B cell (primary cell): ENCODE measurements at regions not wholly inside any gene's neighbourhood (a gene's known extent, or its start where the extent isn't known, plus 50 kb on each side); places are given as distances from the start of the nearest gene placed in this dataset.

Experiments used
- ATAC-seq: fragments of 200-7000 bp; cut with Tn5 transposase; one replicate; pipeline ENCODE4 v1.10.0; 2021; ENCODE audit warnings: low read depth, mild to moderate bottlenecking, moderate number of reproducible peaks, moderate library complexity
- CTCF ChIA-PET: fragments of 350-600 bp; sonication (Branson Sonifier 250); formaldehyde crosslinking; loops from one replicate; lab custom pipeline; 2021; ENCODE audit warnings: antibody characterized with exemption, inconsistent platforms; lab: Charles Lee
- POLR2A ChIA-PET: fragments of 350-600 bp; sonication (Branson Sonifier 250); formaldehyde crosslinking; loops from one replicate; lab custom pipeline; 2021; ENCODE audit warnings: antibody characterized with exemption; lab: Charles Lee
- DNase-seq: peaks from one replicate; pipeline ENCODE4 v3.0.0; 2013
- H2AFZ ChIP-seq: 2 replicates; pipeline ENCODE4 v1.6.1; 2012; ENCODE audit warnings: mild to moderate bottlenecking, low read depth, low read length; ENCODE audit not compliant: insufficient read depth, poor library complexity, severe bottlenecking
- H3K27ac ChIP-seq, 2 donors: 1 replicate in 1 of 2; 2 replicates in 1 of 2; pipeline ENCODE4 v1.5.1; 2012 to 2013; ENCODE audit warnings: low read length in 2 of 2, mild to moderate bottlenecking in 2 of 2, moderate library complexity in 1 of 2
- H3K27me3 ChIP-seq, 4 experiments: fragments of 200-600 bp in 1 of 4; sonication (generic) in 1 of 4; replicated peaks in 1 of 4; 1 replicate in 2 of 4; 2 replicates in 2 of 4; pipeline versions ENCODE4 v1.6.1 to v1.7.0; 2013 to 2016; ENCODE audit warnings: low read length in 3 of 4, mild to moderate bottlenecking in 2 of 4, mixed read lengths in 1 of 4, moderate library complexity in 1 of 4; ENCODE audit not compliant: insufficient read depth in 4 of 4, control insufficient read depth in 3 of 4; ENCODE audit errors: control extremely low read depth in 1 of 4
- H3K36me3 ChIP-seq, 2 experiments: replicated peaks in 1 of 2; 1 replicate in 1 of 2; 2 replicates in 1 of 2; pipeline versions ENCODE4 v1.6.1 to v1.7.1; 2013; ENCODE audit warnings: low read length in 1 of 2; ENCODE audit not compliant: insufficient read depth in 2 of 2, control insufficient read depth in 1 of 2; ENCODE audit errors: control extremely low read depth in 1 of 2, extremely low read depth in 1 of 2
- H3K4me1 ChIP-seq, 2 donors: fragments of 200-600 bp in 1 of 2; sonication (generic) in 1 of 2; 1 replicate in 1 of 2; 2 replicates in 1 of 2; pipeline versions ENCODE4 v1.5.1 to v1.6.1; 2013 to 2017; ENCODE audit warnings: low read length in 2 of 2; ENCODE audit not compliant: control insufficient read depth in 2 of 2, insufficient read depth in 2 of 2
- H3K4me2 ChIP-seq: replicated peaks from 2 replicates; pipeline ENCODE3; 2012; ENCODE audit warnings: mild to moderate bottlenecking, low read depth, low read length; ENCODE audit not compliant: poor library complexity, severe bottlenecking
- H3K4me3 ChIP-seq, 5 experiments: fragments of 200-600 bp in 1 of 5; sonication (generic) in 1 of 5; 1 replicate in 3 of 5; 2 replicates in 2 of 5; pipeline versions ENCODE4 v1.5.1 to v1.7.0; 2011 to 2016; ENCODE audit warnings: low read length in 4 of 5, mild to moderate bottlenecking in 4 of 5, low read depth in 2 of 5, control low read depth in 1 of 5, moderate library complexity in 1 of 5; ENCODE audit not compliant: insufficient read depth in 1 of 5; ENCODE audit errors: control extremely low read depth in 1 of 5, extremely low read depth in 1 of 5
- H3K79me2 ChIP-seq: fragments of 200-600 bp; sonication (generic); one replicate; pipeline ENCODE4 v1.6.0; 2016; ENCODE audit warnings: low read length; ENCODE audit not compliant: control insufficient read depth, insufficient read depth
- H3K9ac ChIP-seq: fragments of 200-600 bp; sonication (generic); 2 replicates; pipeline ENCODE4 v1.6.1; 2017; ENCODE audit warnings: mild to moderate bottlenecking, low read length, moderate library complexity
- H3K9me3 ChIP-seq, 3 donors: one replicate each; pipeline versions ENCODE4 v1.6.1 to v1.7.1; 2013; ENCODE audit warnings: low read length in 2 of 3; ENCODE audit not compliant: control insufficient read depth in 2 of 3, insufficient read depth in 1 of 3; ENCODE audit errors: control extremely low read depth in 1 of 3
- H4K20me1 ChIP-seq: 2 replicates; pipeline ENCODE4 v1.6.0; 2012; ENCODE audit warnings: mild to moderate bottlenecking, low read length; ENCODE audit not compliant: insufficient read depth, control insufficient read depth, poor library complexity, severe bottlenecking
- H3K27ac Mint-ChIP-seq: one replicate; pipeline ENCODE4 v1.8.0; 2021; ENCODE audit warnings: mixed read lengths
- H3K27me3 Mint-ChIP-seq: one replicate; pipeline ENCODE4 v1.8.0; 2021; ENCODE audit warnings: mixed read lengths
- H3K4me1 Mint-ChIP-seq: one replicate; pipeline ENCODE4 v1.8.0; 2021; ENCODE audit warnings: mixed read lengths
- H3K4me3 Mint-ChIP-seq: one replicate; pipeline ENCODE4 v1.8.0; 2021; ENCODE audit warnings: mixed read lengths
- H3K9me3 Mint-ChIP-seq: one replicate; pipeline ENCODE4 v1.8.0; 2022; ENCODE audit warnings: mixed read lengths; ENCODE audit not compliant: insufficient read depth
- CTCF ChIP-seq: fragments of 200-600 bp; IDR thresholded peaks from one replicate; pipeline ENCODE4 v1.8.0; 2022; ENCODE audit warnings: antibody characterized with exemption, mild to moderate bottlenecking
- EZH2 ChIP-seq: IDR thresholded peaks from 2 replicates; pipeline ENCODE4 v1.6.1; 2012; ENCODE audit warnings: borderline replicate concordance, low read depth, mild to moderate bottlenecking, moderate library complexity, low read length; ENCODE audit not compliant: insufficient read depth, poor library complexity, severe bottlenecking
- WGBS: methylation state at CpG from one replicate; pipeline ENCODE4 v1.1.5; 2013; ENCODE audit warnings: missing lambda C conversion rate; ENCODE audit not compliant: insufficient coverage; 5-methylcytosine and 5-hydroxymethylcytosine counted together
- intact Hi-C: fragments of 100-400 bp; cut with micrococcal nuclease; formaldehyde crosslinking; loops from one replicate; pipeline ENCODE4 v1.10.0; 2022

- H3K27me3 ChIP-seq = peaks cover 0 to 2% (median 0%) of the 10 kb centered on the region in 4 experiments
- H3K4me3 ChIP-seq = no peak overlapping the region
- ChIA-PET POLR2A (no interaction called here), CTCF (no interaction called here)
- H3K4me3 Mint-ChIP-seq = no peak overlapping the region
- peaks cover 12% of the 10 kb centered on the region for H3K27me3 Mint-ChIP-seq
- no peak overlapping the region for H3K27ac Mint-ChIP-seq
- no peaks in the 10 kb centered on the region for H3K9me3 Mint-ChIP-seq
- H2AFZ ChIP-seq = no peak overlapping the region
- no peak for DNase-seq
- no peak overlapping the region for H3K9ac ChIP-seq
- H4K20me1 ChIP-seq = no peaks in the 10 kb centered on the region
- WGBS = 73% methylated on average over 4 of the region's 5 CpGs
- intact Hi-C loops = no loop called here
- TF ChIP-seq EZH2 = no peak
- TF ChIP-seq CTCF = no peak
- H3K4me1 Mint-ChIP-seq = no peaks in the 10 kb centered on the region
- no peaks in the 10 kb centered on the region for H3K9me3 ChIP-seq
- H3K79me2 ChIP-seq = no peaks in the 10 kb centered on the region
- no peak overlapping the region for H3K4me2 ChIP-seq
- no peak overlapping the region for H3K27ac ChIP-seq
- H3K36me3 ChIP-seq = no peaks in the 10 kb centered on the region
- ATAC-seq = no peak
- H3K4me1 ChIP-seq = no peaks in the 10 kb centered on the region
Measured at GRCh38 chr1:38533772-38534472, 325.6 kb downstream of the RRAGC start.

GRCh38 chr1:38530957-38531356 lies 328.6 kb downstream of the RRAGC start:
- no peak overlapping the region for H3K4me3 ChIP-seq
- no peak overlapping the region for H3K27ac Mint-ChIP-seq
- no peaks in the 10 kb centered on the region for H3K36me3 ChIP-seq
- no peak for ATAC-seq
- H3K4me2 ChIP-seq = no peak overlapping the region
- no peak overlapping the region for H3K9ac ChIP-seq
- H3K4me1 Mint-ChIP-seq = peaks cover 14% of the 10 kb centered on the region
- no peaks in the 10 kb centered on the region for H3K79me2 ChIP-seq
- no peak overlapping the region for H2AFZ ChIP-seq
- no peaks in the 10 kb centered on the region for H3K9me3 ChIP-seq
- no peaks in the 10 kb centered on the region for H3K9me3 Mint-ChIP-seq
- H3K27ac ChIP-seq = no peak overlapping the region
- peaks cover 9 to 11% of the 10 kb centered on the region in 2 donors for H3K4me1 ChIP-seq
- no peak overlapping the region for H3K4me3 Mint-ChIP-seq
- WGBS = 92% methylated on average over 2 of the region's 3 CpGs
- no peaks in the 10 kb centered on the region for H4K20me1 ChIP-seq
- DNase-seq = no peak
- H3K27me3 ChIP-seq = no peaks in the 10 kb centered on the region
- CTCF ChIA-PET = no interaction called here
- intact Hi-C loops = no loop called here
- TF ChIP-seq CTCF = no peak
- TF ChIP-seq EZH2 = no peak
- peaks cover 10% of the 10 kb centered on the region for H3K27me3 Mint-ChIP-seq
- POLR2A ChIA-PET = no interaction called here
